K562 (cell line): ENCODE measurements at regions not wholly inside any gene's neighbourhood (a gene's known extent, or its start where the extent isn't known, plus 50 kb on each side); places are given as distances from the start of the nearest gene placed in this dataset.

Experiments
- ATAC-seq: fragments of 200-7000 bp; cut with Tn5 transposase; 3 replicates; pipeline ENCODE4 v1.9.1; 2020; ENCODE audit warnings: moderate library complexity
- BruUV-seq: library from RNA; stranded (reverse); fragments of 400-500 nt; replicated peaks from 2 replicates; lab custom pipeline; 2021; lab: Mats Ljungman, UMichigan
- CTCF ChIA-PET: fragments of 300-600 bp; formaldehyde crosslinking; extraction: SDS; loops from one replicate; lab custom pipeline; 2021; ENCODE audit warnings: low intra/inter-chr PET ratio; lab: Yijun Ruan, JAX
- POLR2A ChIA-PET: fragments of 300-600, 350-650 bp; sonication (Branson Sonifier 250); formaldehyde crosslinking; extraction: SDS; loops from one replicate; lab custom pipeline; 2021; ENCODE audit warnings: antibody characterized with exemption, inconsistent platforms; lab: Yijun Ruan, JAX
- DNase-seq, 4 experiments: peaks; one replicate each; pipeline versions ENCODE4 v3.0.0 to v3.0.0-alpha.2; 2011 to 2018; ENCODE audit warnings: low spot score in 3 of 4, mixed read lengths in 3 of 4; ENCODE audit errors: extremely low read depth in 1 of 4
- FAIRE-seq: peaks from 2 replicates; lab custom pipeline; 2011; peaks lifted over from hg19 to GRCh38; lab: Jason Lieb, UNC
- H2AFZ ChIP-seq: 2 replicates; pipeline ENCODE4 v1.6.0; 2011; ENCODE audit warnings: low read depth, low read length, control low read depth, inconsistent platforms
- H3K27ac ChIP-seq: fragments of 200-600 bp; 3 replicates; pipeline ENCODE4 v1.8.0; 2011; ENCODE audit warnings: low read depth, mild to moderate bottlenecking, control low read depth, inconsistent platforms, low read length, moderate library complexity, mixed read lengths; ENCODE audit errors: extremely low read depth
- H3K27me3 ChIP-seq, 2 experiments: fragments of 300-600 bp in 1 of 2; 2 replicates in 1 of 2; 3 replicates in 1 of 2; pipeline versions ENCODE4 v1.6.0 to v1.8.0; 2011; ENCODE audit warnings: inconsistent platforms in 2 of 2, low read length in 2 of 2, mild to moderate bottlenecking in 1 of 2, mixed read lengths in 1 of 2, moderate library complexity in 1 of 2; ENCODE audit not compliant: control insufficient read depth in 2 of 2, insufficient read depth in 2 of 2
- H3K36me3 ChIP-seq: fragments of 300-600 bp; 3 replicates; pipeline ENCODE4 v1.8.0; 2011; ENCODE audit warnings: mild to moderate bottlenecking, low read length, inconsistent platforms; ENCODE audit not compliant: control insufficient read depth, insufficient read depth
- H3K4me1 ChIP-seq, 2 experiments: fragments of 200-600 bp in 1 of 2; replicated peaks in 1 of 2; 2 replicates in 1 of 2; 3 replicates in 1 of 2; pipeline versions ENCODE4 v1.5.1 to v1.8.0; 2011; ENCODE audit warnings: inconsistent platforms in 2 of 2, low read length in 2 of 2, mild to moderate bottlenecking in 1 of 2, mixed read lengths in 1 of 2, moderate library complexity in 1 of 2; ENCODE audit not compliant: control insufficient read depth in 2 of 2, insufficient read depth in 2 of 2
- H3K4me2 ChIP-seq: 2 replicates; pipeline ENCODE4 v1.6.1; 2011; ENCODE audit warnings: low read length, control low read depth, inconsistent platforms, mixed read lengths; ENCODE audit not compliant: insufficient read depth
- H3K4me3 ChIP-seq: fragments of 200-600 bp; sonication (generic), shearing (Covaris generic); 2 replicates; pipeline ENCODE4 v1.5.1; 2016; ENCODE audit warnings: control low read depth, inconsistent platforms
- H3K79me2 ChIP-seq: fragments of 200-600 bp; 3 replicates; pipeline ENCODE4 v1.8.0; 2011; ENCODE audit warnings: low read length, inconsistent platforms; ENCODE audit not compliant: control insufficient read depth, insufficient read depth
- H3K9ac ChIP-seq, 2 experiments: 2 replicates each; pipeline versions ENCODE4 v1.6.0 to v1.6.1; 2011; ENCODE audit warnings: low read depth in 2 of 2, low read length in 2 of 2, control low read depth in 1 of 2, inconsistent platforms in 1 of 2, mild to moderate bottlenecking in 1 of 2, mixed read lengths in 1 of 2; ENCODE audit not compliant: insufficient read depth in 1 of 2
- H3K9me1 ChIP-seq: one replicate; pipeline ENCODE4 v1.6.0; 2011; ENCODE audit warnings: inconsistent platforms, mild to moderate bottlenecking, low read length, moderate library complexity; ENCODE audit not compliant: control insufficient read depth, insufficient read depth
- H3K9me3 ChIP-seq: replicated peaks from 2 replicates; pipeline ENCODE4 v1.5.1; 2011; ENCODE audit warnings: low read depth, low read length, inconsistent platforms; ENCODE audit not compliant: control insufficient read depth, insufficient read depth
- H4K20me1 ChIP-seq: replicated peaks from 2 replicates; pipeline ENCODE4 v1.6.1; 2011; ENCODE audit warnings: low read length, inconsistent platforms, mixed read lengths; ENCODE audit not compliant: control insufficient read depth, insufficient read depth
- HDAC8 ChIP-seq: fragments of 450-650 bp; IDR thresholded peaks from 2 replicates; pipeline ENCODE4 v1.6.1; 2016; ENCODE audit warnings: mild to moderate bottlenecking, missing genetic modification characterization, moderate library complexity, missing compliant biosample characterization
- LCOR ChIP-seq: sonication (generic); formaldehyde crosslinking; IDR thresholded peaks from 2 replicates; pipeline ENCODE4 v1.8.0; 2022; ENCODE audit warnings: mild to moderate bottlenecking, missing genetic modification reagents
- POLR2A ChIP-seq: fragments of 450-650 bp; conservative IDR thresholded peaks from 2 replicates; pipeline ENCODE4 v1.6.1; 2016
- RFX5 ChIP-seq: IDR thresholded peaks from 2 replicates; pipeline ENCODE4 v1.6.1; 2011; ENCODE audit warnings: low read depth, mild to moderate bottlenecking, improper control_type of control experiment, low read length
- SMARCC2 ChIP-seq: fragments of 450-650 bp; IDR thresholded peaks from 2 replicates; pipeline ENCODE4 v1.6.1; 2017; ENCODE audit warnings: antibody characterized with exemption, moderate library complexity, mild to moderate bottlenecking, low read depth
- SOX6 ChIP-seq: fragments of 450-650 bp; IDR thresholded peaks from 2 replicates; pipeline ENCODE4 v1.6.1; 2014; ENCODE audit warnings: mild to moderate bottlenecking
- TBP ChIP-seq: optimal IDR thresholded peaks from 2 replicates; pipeline ENCODE3; 2011; ENCODE audit warnings: low read depth, low read length, improper control_type of control experiment
- TCF7 ChIP-seq: sonication (generic); IDR thresholded peaks from 2 replicates; pipeline ENCODE4 v1.6.1; 2016; ENCODE audit warnings: antibody characterized with exemption, borderline replicate concordance
- XRCC4 ChIP-seq: IDR thresholded peaks from one replicate; pipeline ENCODE4 v1.6.1; 2011; ENCODE audit not compliant: insufficient read depth, insufficient read length; ENCODE audit errors: extremely low read depth
- ZBTB2 ChIP-seq: fragments of 450-650 bp; IDR thresholded peaks from 2 replicates; pipeline ENCODE4 v1.6.1; 2016; ENCODE audit warnings: antibody characterized with exemption
- ZBTB34 ChIP-seq: fragments of 250-450 bp; sonication (Bioruptor Pico); IDR thresholded peaks from 2 replicates; pipeline ENCODE4 v1.8.0; 2021; ENCODE audit warnings: mild to moderate bottlenecking, moderate library complexity
- ZNF507 ChIP-seq: conservative IDR thresholded peaks from 2 replicates; pipeline ENCODE4 v1.6.1; 2017; ENCODE audit warnings: missing genetic modification characterization, missing compliant biosample characterization
- ZNF518B ChIP-seq: fragments of 250-450 bp; sonication (Bioruptor Pico); IDR thresholded peaks from 2 replicates; pipeline ENCODE4 v1.5.0; 2021; ENCODE audit warnings: mild to moderate bottlenecking, moderate library complexity
- ZNF561 ChIP-seq: fragments of 450-650 bp; formaldehyde crosslinking; conservative IDR thresholded peaks from 2 replicates; pipeline ENCODE4 v1.4.0; 2020; ENCODE audit warnings: mild to moderate bottlenecking, moderate library complexity
- WGBS: fragments of 100-300 bp; shearing (Covaris generic); methylation state at CpG from one replicate; pipeline ENCODE4 v1.1.6; 2016; ENCODE audit warnings: low coverage, mixed read lengths; ENCODE audit not compliant: insufficient coverage; ENCODE audit errors: missing lambda C conversion rate; 5-methylcytosine and 5-hydroxymethylcytosine counted together
- in situ Hi-C: fragments of 300-500 bp; cut with MboI; formaldehyde crosslinking; loops from 4 replicates; pipeline ENCODE4 v1.15.0; 2018; ENCODE audit warnings: inconsistent platforms, mixed read lengths
- intact Hi-C: fragments of 100-400 bp; cut with micrococcal nuclease; formaldehyde crosslinking; loops from 2 replicates; pipeline ENCODE4 v1.14.2; 2022
- TF ChIP-seq, protein P1 (sequence below), 2 experiments: IDR thresholded peaks; 2 replicates each; pipeline ENCODE4 v1.6.1; 2011; ENCODE audit warnings: borderline replicate concordance in 1 of 2, control low read depth in 1 of 2, low read depth in 1 of 2, low read length in 1 of 2, mild to moderate bottlenecking in 1 of 2, mixed read lengths in 1 of 2, moderate library complexity in 1 of 2; ENCODE audit not compliant: insufficient read depth in 1 of 2, insufficient read length in 1 of 2, poor library complexity in 1 of 2, severe bottlenecking in 1 of 2; ENCODE audit errors: extremely low read depth in 1 of 2
- TF ChIP-seq, protein P2 (sequence below): fragments of 250-450 bp; sonication (Bioruptor Pico); IDR thresholded peaks from 2 replicates; pipeline ENCODE4 v1.4.0; 2020

GRCh38 chr13:73849292-73849691, 284.9 kb downstream of the KLF12 start:
- BruUV-seq: no TSS peak
- H2AFZ ChIP-seq: no peak overlapping the region
- no peaks in the 10 kb centered on the region for H3K9me1 ChIP-seq
- no peaks in the 10 kb centered on the region for H4K20me1 ChIP-seq
- in situ Hi-C loops (no loop called here), intact Hi-C loops (no loop called here)
- H3K9ac ChIP-seq: no peak overlapping the region
- H3K27me3 ChIP-seq: no peaks in the 10 kb centered on the region
- no peaks in the 10 kb centered on the region for H3K36me3 ChIP-seq
- no peak overlapping the region for H3K27ac ChIP-seq
- H3K4me3 ChIP-seq: no peak overlapping the region
- FAIRE-seq (no peak), ATAC-seq (no peak), DNase-seq (no peak)
- H3K9me3 ChIP-seq: no peaks in the 10 kb centered on the region
- 0% methylated on average over 4 of the region's 5 CpGs for WGBS
- POLR2A ChIA-PET: no interaction called here
- CTCF ChIA-PET: no interaction called here
- H3K4me1 ChIP-seq: no peaks in the 10 kb centered on the region
- no peak overlapping the region for H3K4me2 ChIP-seq
- H3K79me2 ChIP-seq: no peaks in the 10 kb centered on the region
- no peak for TF ChIP-seq SOX6
- TF ChIP-seq, protein P1, sequence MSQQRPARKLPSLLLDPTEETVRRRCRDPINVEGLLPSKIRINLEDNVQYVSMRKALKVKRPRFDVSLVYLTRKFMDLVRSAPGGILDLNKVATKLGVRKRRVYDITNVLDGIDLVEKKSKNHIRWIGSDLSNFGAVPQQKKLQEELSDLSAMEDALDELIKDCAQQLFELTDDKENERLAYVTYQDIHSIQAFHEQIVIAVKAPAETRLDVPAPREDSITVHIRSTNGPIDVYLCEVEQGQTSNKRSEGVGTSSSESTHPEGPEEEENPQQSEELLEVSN (IDR thresholded peaks at IDR 0.05; ENCODE audit: borderline replicate concordance in 1 of 2, extremely low read depth in 1 of 2, insufficient read depth in 1 of 2, insufficient read length in 1 of 2, low read depth in 1 of 2, low read length in 1 of 2, poor library complexity in 1 of 2, severe bottlenecking in 1 of 2): no peak
- TF ChIP-seq LCOR (CRISPR knock-in tag): no peak
- no peak for TF ChIP-seq ZNF561
- no peak for TF ChIP-seq TCF7
- TF ChIP-seq SMARCC2: no peak
- no peak for TF ChIP-seq TBP
- TF ChIP-seq POLR2A: no peak
- no peak for TF ChIP-seq RFX5
- no peak for TF ChIP-seq HDAC8
- TF ChIP-seq XRCC4: no peak
- TF ChIP-seq ZNF507 (tag): no peak
- no peak for TF ChIP-seq ZNF518B
- no peak for TF ChIP-seq ZBTB2
- TF ChIP-seq ZBTB34 (CRISPR knock-in tag): no peak
- TF ChIP-seq, protein P2, sequence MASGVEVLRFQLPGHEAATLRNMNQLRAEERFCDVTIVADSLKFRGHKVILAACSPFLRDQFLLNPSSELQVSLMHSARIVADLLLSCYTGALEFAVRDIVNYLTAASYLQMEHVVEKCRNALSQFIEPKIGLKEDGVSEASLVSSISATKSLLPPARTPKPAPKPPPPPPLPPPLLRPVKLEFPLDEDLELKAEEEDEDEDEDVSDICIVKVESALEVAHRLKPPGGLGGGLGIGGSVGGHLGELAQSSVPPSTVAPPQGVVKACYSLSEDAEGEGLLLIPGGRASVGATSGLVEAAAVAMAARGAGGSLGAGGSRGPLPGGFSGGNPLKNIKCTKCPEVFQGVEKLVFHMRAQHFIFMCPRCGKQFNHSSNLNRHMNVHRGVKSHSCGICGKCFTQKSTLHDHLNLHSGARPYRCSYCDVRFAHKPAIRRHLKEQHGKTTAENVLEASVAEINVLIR (CRISPR knock-in tag): no peak
